ENCODE measurements at regions not wholly inside any gene's neighbourhood (a gene's known extent, or its start where the extent isn't known, plus 50 kb on each side); places are given as distances from the start of the nearest gene placed in this dataset.

DNA sequence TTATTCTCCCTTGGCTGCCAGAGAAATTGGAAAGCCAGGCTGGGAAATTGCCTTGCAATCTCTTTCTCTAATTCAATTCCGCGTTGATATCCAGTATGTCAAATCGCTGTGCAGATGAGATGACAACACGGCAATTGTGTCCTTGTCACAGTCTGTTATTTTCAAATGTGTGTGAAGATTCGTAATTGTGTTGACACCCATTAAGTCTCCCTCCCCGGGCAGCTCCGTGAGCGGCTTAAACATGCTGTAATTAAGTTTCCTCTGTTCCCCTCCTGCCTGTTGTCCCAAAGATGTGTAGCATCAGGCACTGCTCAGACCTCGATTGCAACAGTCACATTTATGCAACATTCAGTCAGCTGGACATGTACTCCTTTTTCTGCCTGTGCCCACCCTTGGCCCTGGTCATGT, 209.5 kb downstream of the LPIN1 start:
- DNase-seq, result no peak

DNA sequence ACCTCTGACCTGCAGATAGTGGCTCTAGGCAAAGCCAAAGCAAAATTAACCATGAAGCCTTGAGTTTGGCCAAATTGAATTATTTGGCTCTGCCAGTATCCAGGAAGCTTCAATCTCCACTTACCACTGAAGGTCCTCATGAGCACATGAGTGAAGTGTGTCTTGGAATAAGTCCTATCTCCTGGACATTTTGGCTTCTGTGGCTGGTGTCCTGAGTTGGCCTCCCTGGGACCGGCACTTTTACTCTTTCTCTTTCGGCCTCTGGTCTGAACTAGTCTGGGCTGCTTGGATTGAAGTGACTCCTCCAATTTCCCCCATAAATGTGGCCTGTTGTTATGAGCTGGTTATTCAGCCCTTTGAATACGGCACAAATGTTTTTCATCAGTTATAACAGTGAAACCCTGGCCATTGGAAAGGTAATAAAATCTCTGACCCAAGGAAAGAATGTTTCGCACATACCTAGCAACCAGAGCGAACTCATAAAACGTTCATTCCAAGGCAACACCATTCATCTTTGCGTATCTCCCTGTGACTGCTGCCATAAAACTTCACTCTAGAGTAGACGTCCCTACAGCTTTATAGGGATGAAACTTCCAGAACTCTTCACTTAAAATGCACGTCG, 216.4 kb downstream of the LPIN1 start:
- DNase-seq, result no peak

DNA sequence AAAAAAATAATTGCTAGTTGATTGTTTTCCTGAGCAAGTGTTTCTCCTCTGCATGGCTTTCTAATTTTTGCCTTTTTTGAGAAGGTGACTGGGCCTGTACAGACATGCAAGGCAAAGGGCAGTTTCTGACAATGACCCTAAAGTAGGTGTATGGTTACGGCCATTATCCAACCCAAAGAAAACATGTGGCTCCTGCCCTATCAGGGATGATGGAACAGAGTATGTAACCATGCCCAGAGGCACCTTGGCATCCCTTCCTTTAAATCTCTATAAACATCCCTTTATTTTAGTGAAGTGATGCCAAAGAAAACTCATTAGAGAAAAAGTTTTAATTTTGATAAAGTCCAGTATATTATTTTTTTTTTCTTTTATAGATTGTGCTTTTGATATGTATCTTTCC, 217.5 kb downstream of the LPIN1 start:
- DNase-seq, result peak; percentile 18

DNA sequence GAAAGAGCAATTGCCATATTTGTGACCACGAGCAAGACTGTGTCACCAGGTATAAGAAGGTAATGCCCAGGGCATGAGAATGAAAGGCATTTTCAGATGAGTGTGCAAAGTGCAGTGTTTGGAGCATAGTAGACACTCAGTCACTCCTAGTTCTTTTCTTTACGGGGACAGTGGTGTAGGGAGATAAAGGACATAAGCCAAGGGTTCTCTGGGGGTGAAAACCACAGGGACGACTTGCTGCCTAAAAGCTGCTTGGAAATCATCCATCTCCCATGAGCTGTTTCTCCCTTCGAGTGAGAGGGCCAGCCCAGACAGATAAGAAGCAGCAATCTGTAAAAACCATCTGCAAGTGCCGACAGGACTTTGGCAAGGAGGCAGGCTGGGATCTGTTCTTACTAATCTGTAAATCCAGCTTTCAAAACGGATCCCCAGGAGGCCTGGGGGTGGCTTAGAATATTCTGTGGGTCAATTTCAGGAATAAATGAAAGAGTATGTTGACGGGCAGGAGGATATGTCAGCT, 221.6 kb downstream of the LPIN1 start:
- DNase-seq, result no peak

DNA sequence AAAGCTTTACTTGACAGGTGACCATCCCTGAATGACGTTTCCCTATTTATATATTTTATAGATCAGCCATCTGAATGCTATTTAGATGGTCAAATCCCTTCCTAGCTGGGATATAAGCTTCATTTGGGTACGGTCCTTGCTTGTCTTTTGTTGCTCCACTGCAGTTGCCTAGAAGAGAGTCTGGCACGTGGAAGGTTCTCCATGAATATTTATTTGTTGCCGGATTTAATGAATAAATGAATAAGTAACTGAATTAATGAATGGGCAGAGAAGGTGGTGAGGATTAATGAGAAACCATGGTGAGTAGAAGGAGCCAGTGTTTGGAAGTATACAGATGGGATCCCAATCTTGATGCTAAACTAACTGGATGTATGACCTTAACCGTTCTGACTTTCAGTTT, 222.1 kb downstream of the LPIN1 start:
- no peak for DNase-seq

DNA sequence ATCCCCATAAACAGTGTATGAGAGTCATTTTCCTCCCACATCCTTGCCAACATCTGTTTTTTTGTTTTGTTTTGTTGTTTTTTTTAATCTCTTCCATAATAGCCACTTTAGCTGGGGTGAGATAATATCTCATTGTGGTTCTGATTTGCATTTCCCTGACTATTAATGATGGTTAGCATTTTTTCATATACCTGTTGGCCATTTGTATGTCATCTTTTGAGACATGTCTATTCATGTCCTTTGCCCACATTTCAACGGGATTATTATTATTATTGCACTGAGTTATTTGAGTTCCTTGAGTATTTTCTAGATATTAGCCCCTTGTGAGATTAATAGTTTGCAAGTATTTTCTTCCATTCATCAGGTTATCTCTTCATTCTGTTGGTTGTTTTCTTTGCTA, 223.3 kb downstream of the LPIN1 start:
- no peak for DNase-seq

DNA sequence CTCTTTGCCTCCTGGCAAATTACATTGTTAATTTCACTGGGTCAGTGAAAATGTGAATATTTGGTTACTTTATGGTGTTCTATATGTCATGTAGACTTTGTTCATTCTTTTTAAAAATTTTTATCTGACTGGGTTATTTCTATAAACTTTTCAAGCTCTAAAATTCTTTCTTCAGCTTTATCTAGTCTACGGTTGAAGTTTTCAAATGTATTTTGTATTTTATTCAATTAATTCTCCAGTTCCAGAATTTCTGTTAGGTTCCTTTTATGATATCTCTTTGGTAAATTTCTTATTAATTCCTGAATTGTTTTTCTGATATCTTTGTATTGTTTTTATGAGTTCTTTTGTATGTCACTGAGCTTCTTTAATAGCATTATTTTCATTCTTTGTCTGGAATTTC, 228.1 kb downstream of the LPIN1 start:
- no peak for DNase-seq

DNA sequence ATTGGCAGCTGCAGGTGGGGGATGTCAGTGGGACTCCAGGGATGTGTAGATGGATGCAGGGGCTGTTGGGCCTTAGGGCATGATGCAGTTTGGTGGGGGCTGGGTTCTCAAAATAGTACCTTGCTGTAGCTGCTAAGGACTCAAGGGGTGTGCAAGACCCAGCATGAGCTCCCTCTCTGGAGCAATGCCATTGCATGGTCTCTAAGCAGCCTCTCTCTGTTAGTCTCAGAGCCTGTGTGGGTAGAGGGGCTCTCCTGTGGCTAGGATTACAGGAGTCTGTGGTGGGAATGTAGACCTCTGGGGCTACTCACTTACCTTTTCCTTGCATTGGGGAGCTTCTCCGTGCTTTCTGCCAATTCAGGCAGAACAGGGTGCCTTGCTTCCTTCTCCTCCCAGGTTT, 228.9 kb downstream of the LPIN1 start:
- DNase-seq, result no peak

DNA sequence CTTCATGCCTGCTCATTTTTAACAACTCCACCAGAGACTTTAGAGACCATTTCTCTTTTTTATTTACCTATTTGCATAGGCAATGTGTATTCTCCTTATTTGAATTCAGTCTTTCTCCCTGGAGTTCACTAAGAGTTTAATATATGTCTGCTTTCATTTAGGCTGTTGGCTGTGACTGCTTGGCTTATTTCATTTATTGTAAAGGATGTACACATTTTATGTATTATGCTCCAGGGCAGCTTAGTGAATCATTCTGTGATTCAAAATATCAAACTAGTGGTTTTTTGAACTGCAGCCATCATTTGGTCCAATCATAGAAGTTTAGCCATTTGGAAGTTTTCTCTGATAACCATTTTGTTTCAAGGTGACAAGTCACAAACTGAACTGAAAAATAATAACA, 229.6 kb downstream of the LPIN1 start:
- no peak for DNase-seq

DNA sequence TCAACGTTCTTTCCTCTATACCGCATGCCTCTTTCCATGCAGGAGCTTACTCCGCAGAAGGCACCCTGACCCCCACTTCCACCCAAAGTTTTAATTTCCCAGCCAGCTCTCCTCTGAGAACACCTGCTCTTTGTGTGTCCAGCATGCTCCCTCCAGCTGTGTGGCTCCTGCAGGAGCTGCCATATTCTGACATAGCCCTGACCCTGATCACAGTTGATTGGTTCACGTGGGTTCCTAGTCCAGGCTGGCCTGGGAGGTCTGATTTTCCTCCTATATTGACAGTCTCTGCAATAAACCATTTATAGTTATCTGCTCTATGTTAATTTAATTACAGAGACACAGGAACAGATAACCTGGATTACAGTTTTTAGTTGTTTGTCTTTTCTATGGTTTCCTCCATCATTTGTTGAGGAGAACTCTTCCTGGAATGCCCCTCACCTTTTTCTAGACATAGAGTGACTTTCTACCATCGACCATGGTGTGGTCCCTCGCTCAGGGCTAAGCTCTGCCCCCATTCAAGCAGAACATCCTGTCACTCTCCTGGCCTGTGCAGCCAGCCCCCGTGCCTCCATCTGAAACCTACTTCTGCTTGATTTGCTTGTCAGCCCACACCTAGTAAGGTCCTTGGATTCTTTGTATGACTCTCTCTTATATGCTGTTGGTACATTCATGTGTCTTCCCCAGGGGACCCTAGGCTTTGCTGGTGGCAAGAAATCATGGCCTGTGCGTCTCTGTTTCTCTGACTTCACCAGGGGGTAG, 231.5 kb downstream of the LPIN1 start:
- no peak for DNase-seq

DNA sequence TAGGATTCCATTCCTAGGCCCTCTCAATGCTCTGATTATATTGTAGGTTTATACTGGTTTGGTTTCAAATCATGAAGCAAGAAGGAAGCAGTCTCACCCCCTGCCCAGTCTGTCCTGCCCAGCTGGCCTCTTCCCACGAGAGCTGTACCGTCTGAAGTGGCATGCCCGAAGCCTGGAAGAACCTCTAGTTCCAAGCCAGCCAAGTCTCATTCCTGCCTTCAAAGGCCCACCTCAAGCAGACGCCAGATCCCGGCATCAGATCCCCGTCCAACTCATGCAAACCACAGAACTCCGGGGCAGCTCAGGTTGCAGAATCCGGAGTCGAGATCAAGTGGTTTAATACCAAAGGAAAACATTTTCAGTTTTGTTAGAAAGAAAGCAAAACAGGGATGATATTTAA, 234.4 kb downstream of the LPIN1 start:
- DNase-seq, result no peak

DNA sequence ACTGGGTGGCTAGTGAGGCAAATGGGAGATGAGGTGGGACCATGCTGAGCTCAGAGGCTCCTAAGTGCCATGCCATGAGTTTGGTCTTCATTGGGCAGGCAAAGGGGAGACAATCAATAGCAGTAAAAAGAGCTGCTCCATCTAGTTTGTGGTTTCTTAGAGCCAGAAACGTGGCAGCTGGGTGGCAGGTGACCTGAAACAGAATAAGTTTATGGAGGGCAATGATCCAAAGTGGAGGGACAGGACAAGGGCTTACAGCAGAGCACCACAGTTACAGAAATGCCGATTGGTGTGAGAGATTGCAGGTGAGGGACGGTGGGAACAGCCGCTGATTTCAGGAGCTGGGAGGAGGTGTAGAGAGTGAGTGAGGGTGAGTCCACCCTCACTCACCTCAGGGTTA, 237.0 kb downstream of the LPIN1 start:
- DNase-seq, result no peak

DNA sequence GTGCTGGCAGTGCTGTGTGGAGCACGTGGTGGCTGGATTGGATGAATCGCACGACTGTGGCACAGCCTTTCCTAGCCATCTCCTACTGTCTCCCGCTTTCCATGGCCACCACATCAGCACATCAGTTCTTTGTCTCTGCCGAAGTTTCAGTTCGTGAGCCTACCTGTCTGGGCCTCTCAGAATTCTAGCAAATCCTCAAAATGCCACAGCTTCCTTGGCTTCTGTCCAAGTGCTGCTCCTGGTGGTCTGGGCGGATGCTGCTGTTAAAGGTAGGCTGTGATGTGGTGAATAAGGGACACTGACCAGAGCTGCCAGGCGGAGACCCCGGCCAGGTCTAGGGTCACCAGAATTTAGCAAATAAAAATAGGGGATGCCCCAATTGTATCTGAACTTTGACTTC, 237.4 kb downstream of the LPIN1 start:
- no peak for DNase-seq

DNA sequence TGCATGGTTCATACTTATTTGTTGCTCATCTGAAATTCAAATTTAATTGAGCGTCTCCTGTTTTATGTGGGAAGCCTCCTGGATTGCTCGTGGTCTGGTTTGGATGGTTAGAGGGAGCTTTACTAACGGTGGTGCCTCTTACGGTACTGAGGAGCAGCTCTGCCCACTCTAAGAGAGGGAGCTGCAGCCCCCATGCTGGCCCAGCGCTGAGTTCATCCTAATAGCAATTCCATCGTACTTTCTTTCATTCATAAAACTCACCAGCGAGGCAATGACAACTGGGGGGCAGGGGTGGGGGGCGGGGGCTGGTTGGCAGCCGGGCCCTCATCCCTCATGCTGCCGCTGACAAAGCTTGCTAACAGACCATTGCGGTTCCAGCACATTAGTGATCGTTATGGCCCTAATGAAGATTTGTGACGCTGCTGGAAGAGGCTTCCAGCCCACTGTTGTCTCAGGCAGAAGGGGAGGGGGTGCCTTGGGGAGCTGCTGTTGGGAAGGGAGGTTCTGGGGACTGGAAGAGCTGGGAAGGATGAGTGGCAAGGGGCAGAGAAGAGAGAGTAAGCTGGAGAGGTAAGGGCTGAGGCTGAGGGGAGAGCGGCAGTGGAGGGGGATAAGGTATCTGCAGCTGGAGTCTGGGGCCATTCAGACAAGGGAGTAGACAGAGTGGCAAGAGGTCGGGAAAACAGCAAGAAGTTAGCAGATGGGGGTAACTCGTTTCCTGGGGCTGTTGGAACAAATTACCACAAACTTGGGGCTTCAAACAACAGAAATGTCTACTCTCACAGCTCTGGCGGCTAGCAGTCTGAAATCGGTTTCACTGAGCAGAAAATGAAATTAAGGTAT, 238.1 kb downstream of the LPIN1 start:
- DNase-seq, result no peak

DNA sequence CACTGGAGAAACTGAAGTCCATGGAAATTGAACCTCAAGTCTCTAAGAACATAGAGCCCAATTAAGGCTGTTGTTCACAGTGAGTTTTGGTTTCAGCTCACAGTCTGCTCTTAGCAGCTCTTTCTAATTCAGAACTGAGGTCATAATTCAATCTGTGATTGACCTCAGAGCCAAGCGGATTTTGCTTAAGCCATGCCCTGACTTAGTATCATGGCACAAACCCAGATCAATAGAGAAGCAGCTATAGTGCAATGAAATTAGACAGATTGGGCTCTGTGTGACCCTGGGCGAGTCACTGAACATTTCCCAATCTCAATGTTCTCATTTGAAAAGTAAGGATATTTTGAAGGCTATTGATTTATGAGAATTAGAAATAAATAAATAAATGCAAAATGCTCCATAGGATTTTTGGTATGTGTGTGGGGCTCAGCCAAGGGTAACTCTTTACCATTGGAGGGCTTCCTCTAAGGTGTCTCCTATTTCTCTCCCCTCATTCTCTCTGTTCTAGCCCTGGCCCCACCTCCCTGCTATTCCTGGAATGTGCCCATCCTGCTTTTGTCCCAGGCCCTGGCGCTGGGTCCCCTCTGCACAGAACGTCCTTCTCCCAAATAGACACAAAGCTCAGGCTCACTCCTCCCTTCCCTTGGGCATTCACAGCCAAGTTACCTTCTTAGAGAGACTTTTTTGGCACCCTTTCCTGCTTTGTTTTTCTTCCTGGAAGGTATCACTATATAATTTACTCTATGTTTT, 239.6 kb downstream of the LPIN1 start:
- no peak for DNase-seq

DNA sequence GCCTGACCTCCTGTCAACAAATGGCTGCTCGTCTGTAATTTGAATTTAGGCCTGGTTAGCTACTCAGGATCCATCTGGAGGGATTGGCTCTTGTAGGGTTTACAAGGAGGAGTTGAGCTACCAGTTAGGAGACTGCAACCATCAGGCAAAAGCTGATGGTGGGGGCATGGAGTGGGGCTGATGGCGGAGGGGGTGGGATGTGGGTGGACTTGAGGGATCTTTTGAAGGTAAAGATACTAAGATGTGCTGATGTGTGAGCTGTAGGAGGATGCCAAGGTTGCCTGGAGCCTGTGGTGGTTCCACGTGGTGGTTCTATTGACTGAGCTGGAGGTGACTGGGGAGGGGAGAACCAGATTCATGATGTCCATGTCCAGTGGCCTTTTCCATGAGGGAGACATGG, 240.7 kb downstream of the LPIN1 start:
- no peak for DNase-seq

DNA sequence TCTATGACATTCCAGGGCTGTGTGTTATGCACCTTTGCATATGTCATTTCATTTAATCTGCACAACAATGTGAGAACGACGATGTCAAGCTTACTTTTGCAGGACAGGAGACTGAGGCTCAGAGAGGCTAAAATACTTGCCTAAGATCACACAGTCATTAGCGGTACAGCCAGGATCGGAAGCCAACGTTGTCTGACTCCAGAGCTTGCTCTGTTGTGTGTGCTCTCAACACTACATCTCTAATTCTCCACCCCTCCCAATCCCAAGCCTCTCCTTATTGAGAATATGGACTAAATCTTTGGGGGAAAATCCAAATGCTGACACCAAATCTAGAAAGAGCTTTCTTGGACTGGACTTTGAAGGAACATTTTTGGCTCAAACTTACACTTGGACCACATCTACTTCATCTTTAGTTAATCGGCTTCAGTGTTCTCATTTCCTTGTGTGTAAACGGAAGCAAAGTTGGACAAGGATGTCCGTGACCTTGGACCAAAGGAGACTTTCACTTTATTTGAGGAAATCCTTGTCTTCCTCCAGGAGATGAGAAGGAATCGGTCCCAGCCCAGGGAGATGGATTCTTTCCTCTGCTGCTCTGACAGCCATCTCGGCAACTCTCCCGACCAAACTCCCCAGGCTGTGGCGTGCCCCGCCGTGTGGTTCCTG, 242.4 kb downstream of the LPIN1 start:
- DNase-seq, result no peak

DNA sequence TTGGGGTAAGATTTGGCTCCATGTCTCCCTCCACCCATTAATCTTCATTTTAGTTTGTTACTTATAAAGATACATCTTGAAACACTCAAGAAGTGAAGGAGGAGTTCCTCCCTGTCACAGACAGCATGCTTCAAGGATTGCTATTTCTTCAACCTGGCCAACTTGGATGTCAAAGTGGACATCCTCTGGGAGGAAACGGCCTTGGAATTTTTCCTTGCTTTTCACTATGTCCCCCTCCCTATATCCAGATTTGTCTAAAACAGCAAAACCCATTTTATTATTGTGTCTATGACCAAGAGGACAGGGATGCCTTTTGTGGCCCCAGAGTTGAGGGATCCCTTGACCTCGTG, 242.9 kb downstream of the LPIN1 start:
- no peak for DNase-seq

DNA sequence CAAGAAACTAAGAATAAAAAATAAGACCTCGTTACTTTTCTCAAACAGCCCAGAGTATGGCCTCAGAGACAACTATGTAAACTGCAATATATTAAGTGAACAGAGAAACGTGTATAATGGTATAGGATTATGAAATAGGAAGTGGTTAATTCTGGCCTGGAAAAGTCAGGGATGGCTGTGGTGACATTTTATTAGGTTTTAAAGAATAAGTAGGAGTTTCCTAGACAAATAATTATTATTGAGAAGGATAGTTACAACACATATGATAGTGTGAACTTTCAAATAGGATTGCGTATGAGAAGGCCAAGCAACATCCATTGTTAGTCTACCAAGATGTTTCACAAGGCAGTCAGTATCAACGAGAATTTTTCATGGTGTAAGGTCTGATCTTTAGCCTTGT, 244.1 kb downstream of the LPIN1 start:
- no peak for DNase-seq

DNA sequence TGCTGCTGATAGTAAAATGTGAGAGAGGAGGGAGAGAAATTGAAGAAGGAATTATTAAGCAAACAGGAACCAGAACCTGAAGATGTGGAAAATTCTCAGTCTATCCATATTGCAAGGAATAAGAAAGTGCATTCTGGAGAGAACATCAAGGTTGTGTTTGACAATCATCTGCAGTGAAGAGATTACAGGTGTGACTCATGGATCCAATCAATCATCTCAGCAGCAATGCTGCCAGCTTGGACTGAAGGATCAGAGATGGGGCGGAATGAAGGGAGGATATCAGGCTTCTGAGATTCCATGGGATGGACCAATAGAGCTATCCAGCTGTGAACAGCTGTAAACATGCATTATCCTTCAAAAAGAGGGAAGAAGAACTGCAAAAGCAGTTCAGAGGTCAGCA, 247.3 kb downstream of the LPIN1 start:
- no peak for DNase-seq

DNA sequence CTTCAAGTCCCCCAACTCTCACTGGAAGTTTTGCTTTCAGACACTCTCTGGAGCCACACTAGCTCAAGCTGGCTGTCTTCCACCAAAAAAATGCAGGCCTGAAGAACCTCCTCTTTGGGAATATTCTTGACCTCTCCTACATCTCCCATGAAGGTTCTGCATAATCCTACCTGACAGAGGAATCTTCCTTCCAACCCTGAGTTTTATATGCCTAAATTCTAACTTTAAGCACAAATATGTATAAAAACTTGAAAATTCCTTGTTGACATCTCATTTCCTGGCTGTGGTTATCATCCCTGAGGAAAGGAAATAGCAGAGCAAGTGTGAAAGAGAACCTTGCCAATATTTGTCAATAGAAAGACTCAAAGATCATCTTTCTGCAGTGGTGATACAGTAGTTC, 249.0 kb downstream of the LPIN1 start:
- DNase-seq, result no peak

DNA sequence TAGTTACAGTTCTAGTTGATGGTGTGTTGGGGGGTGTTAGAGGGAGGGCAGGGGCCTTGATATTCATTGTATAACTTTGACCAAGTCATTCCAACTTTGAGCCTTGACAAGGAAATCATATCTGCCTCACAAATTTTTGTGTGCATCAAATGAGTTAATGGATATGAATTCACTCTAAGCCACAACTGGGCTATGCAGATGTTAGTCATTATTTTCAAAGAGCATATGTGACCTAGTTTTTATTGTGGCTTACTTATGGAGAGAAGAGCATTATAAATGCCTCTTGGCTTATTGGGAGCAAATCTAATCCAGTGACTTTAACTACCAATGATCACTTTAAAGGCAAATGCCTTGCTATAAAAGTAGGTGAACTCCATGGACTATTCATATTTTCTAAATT, 250.2 kb downstream of the LPIN1 start:
- DNase-seq, result no peak

DNA sequence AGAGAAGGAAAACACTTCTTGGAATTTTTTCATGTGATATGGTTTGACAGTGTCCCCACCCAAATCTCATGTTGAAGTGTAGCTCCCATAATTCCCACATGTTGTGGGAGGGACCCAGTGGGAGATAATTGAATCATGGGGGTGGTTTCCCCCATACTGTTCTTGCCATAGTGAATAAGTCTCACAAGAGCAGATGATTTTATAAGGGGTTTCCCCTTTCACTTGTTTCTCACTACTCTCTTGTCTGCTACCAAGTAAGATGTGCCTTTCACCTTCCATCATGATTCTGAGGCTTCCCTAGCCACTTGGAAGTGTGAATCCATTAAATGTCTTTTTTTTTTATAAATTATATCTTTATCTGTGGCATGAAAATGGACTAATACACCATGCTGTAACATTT, 250.7 kb downstream of the LPIN1 start:
- no peak for DNase-seq

All from DMS79 (cell line).